Suppressor macrophage treated with lipopolysaccharide for 4 hours (primary cell): ENCODE measurements at regions not wholly inside any gene's neighbourhood (a gene's known extent, or its start where the extent isn't known, plus 50 kb on each side); places are given as distances from the start of the nearest gene placed in this dataset.

ENCODE experiments used
- DNase-seq: peaks from one replicate; pipeline ENCODE4 v3.0.0-alpha.2; 2020

- DNase-seq: no peak
Observed at GRCh38 chr4:187268940-187269339, 545.3 kb upstream of the FAT1 start.

- DNase-seq: no peak
Observed at GRCh38 chr4:187270154-187270553, 546.5 kb upstream of the FAT1 start.

GRCh38 chr4:187271848-187272247 lies 548.2 kb upstream of the FAT1 start:
- no peak for DNase-seq

- no peak for DNase-seq
Observed at GRCh38 chr4:187274153-187274552, 550.5 kb upstream of the FAT1 start.

- DNase-seq: no peak
Observed at GRCh38 chr4:187276736-187277408, 553.2 kb upstream of the FAT1 start.

- no peak for DNase-seq
Observed at GRCh38 chr4:187283201-187283955, 559.7 kb upstream of the FAT1 start.

- no peak for DNase-seq
Observed at GRCh38 chr4:187286525-187286924, 562.9 kb upstream of the FAT1 start.

GRCh38 chr4:187289371-187289770 lies 565.7 kb upstream of the FAT1 start:
- DNase-seq: no peak

- no peak for DNase-seq
Observed at GRCh38 chr4:187294861-187295260, 571.2 kb upstream of the FAT1 start.

- no peak for DNase-seq
Observed at GRCh38 chr4:187301923-187302322, 578.3 kb upstream of the FAT1 start.

GRCh38 chr4:187302457-187303150 lies 578.9 kb upstream of the FAT1 start:
- DNase-seq: no peak

- DNase-seq: no peak
Observed at GRCh38 chr4:187304133-187304532, 580.5 kb upstream of the FAT1 start.

- DNase-seq: no peak
Observed at GRCh38 chr4:187307131-187307530, 583.5 kb upstream of the FAT1 start.

- no peak for DNase-seq
Observed at GRCh38 chr4:187309456-187309855, 585.8 kb upstream of the FAT1 start.

GRCh38 chr4:187312299-187312698 lies 588.6 kb upstream of the FAT1 start:
- DNase-seq: no peak

GRCh38 chr4:187317799-187318198 lies 594.1 kb upstream of the FAT1 start:
- DNase-seq: no peak

GRCh38 chr4:187321711-187322110 lies 598.1 kb upstream of the FAT1 start:
- no peak for DNase-seq

GRCh38 chr4:187332141-187332540 lies 608.5 kb upstream of the FAT1 start:
- DNase-seq: no peak

- no peak for DNase-seq
Observed at GRCh38 chr4:187333151-187333550, 609.5 kb upstream of the FAT1 start.

GRCh38 chr4:187335339-187335738 lies 611.7 kb upstream of the FAT1 start:
- no peak for DNase-seq

GRCh38 chr4:187354740-187355139 lies 631.1 kb upstream of the FAT1 start:
- no peak for DNase-seq

- no peak for DNase-seq
Observed at GRCh38 chr4:187357045-187357643, 633.5 kb upstream of the FAT1 start.

- DNase-seq: no peak
Observed at GRCh38 chr4:187357821-187358220, 634.2 kb upstream of the FAT1 start.
